AG04450 (cell line): ENCODE measurements at regions not wholly inside any gene's neighbourhood (a gene's known extent, or its start where the extent isn't known, plus 50 kb on each side); places are given as distances from the start of the nearest gene placed in this dataset.

ENCODE experiments used
- CTCF ChIA-PET: fragments of 300-600, 350-600 bp; formaldehyde crosslinking; extraction: SDS; loops from one replicate; lab custom pipeline; 2022; ENCODE audit warnings: antibody characterized with exemption, inconsistent platforms; lab: Charles Lee
- POLR2A ChIA-PET: fragments of 350-600 bp; formaldehyde crosslinking; extraction: SDS; loops from one replicate; lab custom pipeline; 2021; ENCODE audit warnings: antibody characterized with exemption, inconsistent platforms; lab: Yijun Ruan, JAX
- DNase-seq: peaks from one replicate; pipeline ENCODE4 v3.0.0-alpha.2; 2011; ENCODE audit warnings: low read depth, low spot score
- H3K27ac ChIP-seq: one replicate; pipeline ENCODE4 v1.5.1; 2012; ENCODE audit warnings: low read depth, low read length, control low read depth
- H3K27me3 ChIP-seq: one replicate; pipeline ENCODE4 v1.6.0; 2012; ENCODE audit warnings: low read length; ENCODE audit not compliant: control insufficient read depth, insufficient read depth
- H3K4me3 ChIP-seq: 2 replicates; pipeline ENCODE4 v1.5.1; 2011; ENCODE audit warnings: mild to moderate bottlenecking, low read depth, low read length, control low read depth
- H3K9me3 ChIP-seq: 2 replicates; pipeline ENCODE4 v1.5.1; 2012; ENCODE audit warnings: low read length; ENCODE audit not compliant: control insufficient read depth, insufficient read depth
- TF ChIP-seq, protein P1 (sequence below): IDR thresholded peaks from 2 replicates; pipeline ENCODE4 v1.5.1; 2011; ENCODE audit warnings: low read depth, low read length, control low read depth, inconsistent platforms

- DNase-seq: no peak
- Histone ChIP-seq H3K27me3 (no peaks in the 10 kb centered on the region), H3K4me3 (no peak overlapping the region), H3K9me3 (peaks cover 20% of the 10 kb centered on the region), H3K27ac (no peak overlapping the region)
- ChIA-PET CTCF (no interaction called here), POLR2A (no interaction called here)
- TF ChIP-seq, protein P1, sequence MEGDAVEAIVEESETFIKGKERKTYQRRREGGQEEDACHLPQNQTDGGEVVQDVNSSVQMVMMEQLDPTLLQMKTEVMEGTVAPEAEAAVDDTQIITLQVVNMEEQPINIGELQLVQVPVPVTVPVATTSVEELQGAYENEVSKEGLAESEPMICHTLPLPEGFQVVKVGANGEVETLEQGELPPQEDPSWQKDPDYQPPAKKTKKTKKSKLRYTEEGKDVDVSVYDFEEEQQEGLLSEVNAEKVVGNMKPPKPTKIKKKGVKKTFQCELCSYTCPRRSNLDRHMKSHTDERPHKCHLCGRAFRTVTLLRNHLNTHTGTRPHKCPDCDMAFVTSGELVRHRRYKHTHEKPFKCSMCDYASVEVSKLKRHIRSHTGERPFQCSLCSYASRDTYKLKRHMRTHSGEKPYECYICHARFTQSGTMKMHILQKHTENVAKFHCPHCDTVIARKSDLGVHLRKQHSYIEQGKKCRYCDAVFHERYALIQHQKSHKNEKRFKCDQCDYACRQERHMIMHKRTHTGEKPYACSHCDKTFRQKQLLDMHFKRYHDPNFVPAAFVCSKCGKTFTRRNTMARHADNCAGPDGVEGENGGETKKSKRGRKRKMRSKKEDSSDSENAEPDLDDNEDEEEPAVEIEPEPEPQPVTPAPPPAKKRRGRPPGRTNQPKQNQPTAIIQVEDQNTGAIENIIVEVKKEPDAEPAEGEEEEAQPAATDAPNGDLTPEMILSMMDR: no peak
Observed at GRCh38 chr3:5678248-5678647, 490.7 kb downstream of the EDEM1 start.

- ChIA-PET CTCF (no interaction called here), POLR2A (no interaction called here)
Observed at GRCh38 chr3:5678844-5679243, 491.3 kb downstream of the EDEM1 start.

GRCh38 chr3:5687230-5687629 lies 499.7 kb downstream of the EDEM1 start:
- ChIA-PET CTCF (no interaction called here), POLR2A (no interaction called here)
- no peaks in the 10 kb centered on the region for H3K27me3 ChIP-seq
- peaks cover 12% of the 10 kb centered on the region for H3K9me3 ChIP-seq
- H3K4me3 ChIP-seq: no peak overlapping the region
- DNase-seq: no peak
- TF ChIP-seq, protein P1: no peak
- H3K27ac ChIP-seq: no peak overlapping the region

More at GRCh38 chr3:5678844-5679243, 491.3 kb downstream of the EDEM1 start:
- H3K4me3 ChIP-seq: no peak overlapping the region
- H3K27ac ChIP-seq: no peak overlapping the region
- DNase-seq: no peak
- peaks cover 20% of the 10 kb centered on the region for H3K9me3 ChIP-seq
- TF ChIP-seq, protein P1: no peak
- no peaks in the 10 kb centered on the region for H3K27me3 ChIP-seq

GRCh38 chr3:5690490-5690889 lies 503.0 kb downstream of the EDEM1 start:
- TF ChIP-seq, protein P1: no peak
- no peak for DNase-seq
- no peak overlapping the region for H3K27ac ChIP-seq
- no peak overlapping the region for H3K4me3 ChIP-seq
- H3K27me3 ChIP-seq: no peaks in the 10 kb centered on the region
- peaks cover 15% of the 10 kb centered on the region; the same call in 1 of the 2 replicates for H3K9me3 ChIP-seq
- CTCF ChIA-PET: no interaction called here
- POLR2A ChIA-PET: no interaction called here

DNA sequence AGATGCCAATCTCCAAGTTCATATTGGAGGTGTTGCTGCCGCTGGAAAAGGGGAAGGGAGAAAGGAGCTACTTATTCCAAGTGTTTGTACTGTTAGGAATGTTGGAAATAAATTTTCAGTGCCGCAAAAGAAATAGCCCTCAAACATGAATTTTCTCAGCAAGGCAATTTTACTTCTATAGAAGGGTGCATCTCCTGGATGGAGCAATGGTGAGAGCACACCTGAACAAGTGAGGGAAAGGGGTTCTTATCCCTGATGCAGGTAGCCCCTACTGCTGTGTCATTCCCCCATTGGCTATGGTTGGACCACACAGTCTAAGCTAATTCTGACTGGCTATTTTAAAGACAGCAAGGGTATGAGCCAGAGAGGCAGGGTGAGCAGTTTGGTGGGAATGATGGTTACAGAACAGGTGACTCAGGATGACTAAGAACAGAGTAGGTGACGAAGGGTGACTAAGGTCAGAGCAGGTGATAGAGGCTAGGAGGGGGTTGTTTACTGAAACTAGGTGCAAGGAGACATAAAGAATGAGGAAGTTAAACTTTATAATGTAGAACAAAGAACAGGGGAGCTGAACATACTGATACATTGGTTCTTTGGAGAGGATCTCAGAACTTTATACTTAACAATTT lies 503.5 kb downstream of the EDEM1 start:
- no peak overlapping the region for H3K27ac ChIP-seq
- ChIA-PET POLR2A (no interaction called here), CTCF (no interaction called here)
- TF ChIP-seq, protein P1: no peak
- H3K27me3 ChIP-seq: no peaks in the 10 kb centered on the region
- DNase-seq: no peak
- H3K9me3 ChIP-seq: peaks cover 12% of the 10 kb centered on the region; the same call in 1 of the 2 replicates
- H3K4me3 ChIP-seq: no peak overlapping the region
